ENCODE measurements at regions not wholly inside any gene's neighbourhood (a gene's known extent, or its start where the extent isn't known, plus 50 kb on each side); places are given as distances from the start of the nearest gene placed in this dataset.

DNA sequence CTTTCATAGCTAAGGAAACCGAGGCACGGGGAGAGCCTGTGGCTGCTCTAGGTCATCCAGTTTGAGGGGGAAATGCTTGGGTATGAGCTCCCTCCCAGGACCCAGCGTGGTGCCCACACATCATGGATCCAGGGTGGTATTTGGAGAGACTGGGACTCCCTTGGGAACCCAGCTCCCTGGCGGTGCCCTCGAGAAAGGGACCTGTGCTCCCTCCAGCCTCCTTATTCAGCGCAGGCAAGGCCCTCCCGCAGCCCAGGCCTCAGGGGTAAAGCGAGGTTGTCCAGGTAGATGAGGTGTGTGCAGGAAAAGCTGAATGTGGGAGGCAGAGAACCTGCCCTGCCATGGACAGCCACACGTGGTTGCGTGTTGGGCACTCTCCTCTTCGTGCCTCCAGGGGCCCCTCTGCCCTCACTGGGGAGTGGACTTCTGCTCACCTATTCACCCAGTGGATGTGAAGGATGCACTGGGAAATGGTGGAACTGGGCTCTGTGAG is 53.8 kb upstream of the GPR78 start:
- ChIA-PET POLR2A (ENCODE audit: low non-redundant PET) (no interaction called here), CTCF (interaction anchor here (0.6 kb wide), 1 partner anchor 500 kb away, joined by 3 read pairs; no protein-coding TSS in a partner anchor)
- no peak overlapping the region for H3K27ac ChIP-seq
- TF ChIP-seq, protein P1, sequence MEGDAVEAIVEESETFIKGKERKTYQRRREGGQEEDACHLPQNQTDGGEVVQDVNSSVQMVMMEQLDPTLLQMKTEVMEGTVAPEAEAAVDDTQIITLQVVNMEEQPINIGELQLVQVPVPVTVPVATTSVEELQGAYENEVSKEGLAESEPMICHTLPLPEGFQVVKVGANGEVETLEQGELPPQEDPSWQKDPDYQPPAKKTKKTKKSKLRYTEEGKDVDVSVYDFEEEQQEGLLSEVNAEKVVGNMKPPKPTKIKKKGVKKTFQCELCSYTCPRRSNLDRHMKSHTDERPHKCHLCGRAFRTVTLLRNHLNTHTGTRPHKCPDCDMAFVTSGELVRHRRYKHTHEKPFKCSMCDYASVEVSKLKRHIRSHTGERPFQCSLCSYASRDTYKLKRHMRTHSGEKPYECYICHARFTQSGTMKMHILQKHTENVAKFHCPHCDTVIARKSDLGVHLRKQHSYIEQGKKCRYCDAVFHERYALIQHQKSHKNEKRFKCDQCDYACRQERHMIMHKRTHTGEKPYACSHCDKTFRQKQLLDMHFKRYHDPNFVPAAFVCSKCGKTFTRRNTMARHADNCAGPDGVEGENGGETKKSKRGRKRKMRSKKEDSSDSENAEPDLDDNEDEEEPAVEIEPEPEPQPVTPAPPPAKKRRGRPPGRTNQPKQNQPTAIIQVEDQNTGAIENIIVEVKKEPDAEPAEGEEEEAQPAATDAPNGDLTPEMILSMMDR (conservative IDR thresholded peaks at IDR 0.05; ENCODE audit: low read depth), result no peak
- no peak for DNase-seq (ENCODE audit: low spot score)

DNA sequence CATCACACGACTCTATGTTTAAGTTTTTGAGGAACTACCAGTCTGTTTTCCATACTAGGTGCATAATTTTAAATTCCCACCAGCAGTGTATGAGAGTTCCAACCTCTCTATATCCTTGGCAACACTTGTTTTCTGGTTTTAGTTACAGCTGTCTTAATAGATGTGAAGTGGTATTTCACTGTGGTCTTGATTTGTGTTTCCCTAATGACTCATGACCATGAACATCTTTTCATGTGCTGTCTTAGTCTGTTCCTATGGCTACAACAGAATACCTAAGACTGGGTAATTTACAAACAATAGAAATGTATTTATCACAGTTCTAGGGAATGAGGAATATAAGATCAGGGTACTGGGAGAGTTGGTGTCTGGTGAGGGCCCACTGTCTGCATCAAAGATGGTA is 51.5 kb upstream of the GPR78 start:
- ChIA-PET CTCF (no interaction called here), POLR2A (ENCODE audit: low non-redundant PET) (no interaction called here)
- no peak for DNase-seq (ENCODE audit: low spot score)
- TF ChIP-seq, protein P1 (conservative IDR thresholded peaks at IDR 0.05; ENCODE audit: low read depth), result no peak
- H3K27ac ChIP-seq, result no peak overlapping the region

Data from RWPE1 (cell line).